GM19238 (cell line): ENCODE measurements at regions not wholly inside any gene's neighbourhood (a gene's known extent, or its start where the extent isn't known, plus 50 kb on each side); places are given as distances from the start of the nearest gene placed in this dataset.
"Not testable (repeated sequence)": the region's sequence is repeated elsewhere in the genome, so short reads cannot be mapped to it uniquely, and the experiment has no call there.

Source experiments
- DNase-seq: peaks from one replicate; pipeline ENCODE4 v3.0.0; 2011; ENCODE audit warnings: low spot score; ENCODE audit not compliant: insufficient read length

- no peak for DNase-seq
These were observed 420.8 kb upstream of the ACTBL2 start for GRCh38 chr5:57903458-57903857.

GRCh38 chr5:57902095-57902494 is 419.5 kb upstream of the ACTBL2 start:
- DNase-seq, result no peak

GRCh38 chr5:57900381-57900944 is 417.9 kb upstream of the ACTBL2 start:
- no peak for DNase-seq

- no peak for DNase-seq
These were observed 414.0 kb upstream of the ACTBL2 start for GRCh38 chr5:57896576-57896975.

GRCh38 chr5:57895766-57896165 is 413.2 kb upstream of the ACTBL2 start:
- no peak for DNase-seq

- DNase-seq, result no peak
These were observed 411.3 kb upstream of the ACTBL2 start for GRCh38 chr5:57893926-57894325.

GRCh38 chr5:57891443-57891842 is 408.8 kb upstream of the ACTBL2 start:
- no peak for DNase-seq

GRCh38 chr5:57889558-57889957 is 406.9 kb upstream of the ACTBL2 start:
- DNase-seq, result no peak

- DNase-seq, result no peak
These were observed 405.4 kb upstream of the ACTBL2 start for GRCh38 chr5:57887851-57888621.

- DNase-seq, result no peak
These were observed 401.9 kb upstream of the ACTBL2 start for GRCh38 chr5:57884346-57885102.

GRCh38 chr5:57880216-57880615 is 397.6 kb upstream of the ACTBL2 start:
- DNase-seq, result no peak

- no peak for DNase-seq
These were observed 395.7 kb upstream of the ACTBL2 start for GRCh38 chr5:57878301-57878722.

- DNase-seq, result no peak
These were observed 388.9 kb upstream of the ACTBL2 start for GRCh38 chr5:57871496-57871895.

GRCh38 chr5:57870267-57870666 is 387.7 kb upstream of the ACTBL2 start:
- not testable (repeated sequence) for DNase-seq

- no peak for DNase-seq
These were observed 381.1 kb upstream of the ACTBL2 start for GRCh38 chr5:57863661-57864060.

- DNase-seq, result no peak
These were observed 380.3 kb upstream of the ACTBL2 start for GRCh38 chr5:57862942-57863341.

GRCh38 chr5:57862471-57862911 is 379.9 kb upstream of the ACTBL2 start:
- DNase-seq, result no peak

- no peak for DNase-seq
These were observed 377.0 kb upstream of the ACTBL2 start for GRCh38 chr5:57859626-57860025.

- no peak for DNase-seq
These were observed 376.3 kb upstream of the ACTBL2 start for GRCh38 chr5:57858905-57859304.

GRCh38 chr5:57857696-57858095 is 375.1 kb upstream of the ACTBL2 start:
- DNase-seq, result no peak

- DNase-seq, result no peak
These were observed 373.2 kb upstream of the ACTBL2 start for GRCh38 chr5:57855831-57856230.

GRCh38 chr5:57853929-57854697 is 371.5 kb upstream of the ACTBL2 start:
- DNase-seq, result no peak
